H1 (cell line): ENCODE measurements at regions not wholly inside any gene's neighbourhood (a gene's known extent, or its start where the extent isn't known, plus 50 kb on each side); places are given as distances from the start of the nearest gene placed in this dataset.

Source experiments
- BCL11A ChIP-seq, 2 experiments: IDR thresholded peaks; one replicate each; pipeline ENCODE4 v1.6.1; 2011; ENCODE audit warnings: low read depth in 2 of 2, low read length in 2 of 2, mild to moderate bottlenecking in 2 of 2
- CEBPB ChIP-seq: IDR thresholded peaks from 2 replicates; pipeline ENCODE4 v1.6.1; 2012; ENCODE audit warnings: low read depth, low read length
- CHD7 ChIP-seq: fragments of 300-600 bp; sonication (generic); IDR thresholded peaks from 2 replicates; pipeline ENCODE4 v1.7.1; 2012; ENCODE audit warnings: low read length, moderate library complexity, mild to moderate bottlenecking, inconsistent platforms; ENCODE audit not compliant: insufficient replicate concordance
- CTBP2 ChIP-seq: IDR thresholded peaks from 2 replicates; pipeline ENCODE4 v1.7.0; 2011; ENCODE audit warnings: borderline replicate concordance, mild to moderate bottlenecking, moderate library complexity, mixed read lengths, low read length; ENCODE audit not compliant: insufficient read depth, insufficient read length
- EGR1 ChIP-seq: IDR thresholded peaks from 2 replicates; pipeline ENCODE4 v1.6.1; 2011; ENCODE audit warnings: low read depth, low read length, borderline replicate concordance
- EP300 ChIP-seq, 2 experiments: IDR thresholded peaks; 1 replicate in 1 of 2; 2 replicates in 1 of 2; pipeline ENCODE4 v1.6.1; 2011 to 2012; ENCODE audit warnings: low read depth in 2 of 2, low read length in 2 of 2, mild to moderate bottlenecking in 2 of 2, borderline replicate concordance in 1 of 2, inconsistent platforms in 1 of 2, moderate library complexity in 1 of 2
- GTF2F1 ChIP-seq: IDR thresholded peaks from 2 replicates; pipeline ENCODE4 v1.6.1; 2012; ENCODE audit warnings: low read depth, low read length, improper control_type of control experiment, borderline replicate concordance
- MAFK ChIP-seq: IDR thresholded peaks from 2 replicates; pipeline ENCODE4 v1.6.1; 2012; ENCODE audit warnings: low read depth, mild to moderate bottlenecking, improper control_type of control experiment, low read length
- POU5F1 ChIP-seq: IDR thresholded peaks from 2 replicates; pipeline ENCODE4 v1.6.1; 2011; ENCODE audit warnings: low read depth, mild to moderate bottlenecking, low read length, moderate library complexity
- SP2 ChIP-seq: IDR thresholded peaks from 2 replicates; pipeline ENCODE4 v1.6.1; 2012; ENCODE audit warnings: mild to moderate bottlenecking, low read length, inconsistent platforms

- TF ChIP-seq MAFK = no peak
- peak in 1 of 2 experiments; percentile 72 for TF ChIP-seq BCL11A (IDR thresholded peaks at IDR 0.05; ENCODE audit: low read depth in 2 of 2, low read length in 2 of 2)
- peak in 1 of 2 experiments; percentile 93; a peak in 1 of 3 replicates for TF ChIP-seq EP300 (IDR thresholded peaks at IDR 0.05; ENCODE audit: borderline replicate concordance in 1 of 2, low read depth in 2 of 2, low read length in 2 of 2)
- no peak for TF ChIP-seq CEBPB
- TF ChIP-seq GTF2F1 = no peak
- no peak for TF ChIP-seq CHD7
- TF ChIP-seq CTBP2 = peak; percentile 97
- no peak for TF ChIP-seq SP2
- TF ChIP-seq EGR1 = no peak; the same call in 1 of the 2 replicates
- no peak for TF ChIP-seq POU5F1
These were observed 128.8 kb upstream of the DYRK2 start (continued) for GRCh38 chr12:67519484-67520433.
